CD8-positive, alpha-beta memory T cell (primary cell): ENCODE measurements at regions not wholly inside any gene's neighbourhood (a gene's known extent, or its start where the extent isn't known, plus 50 kb on each side); places are given as distances from the start of the nearest gene placed in this dataset.
A peak's percentile ranks its signal among the peaks of the same experiment; 100 is the strongest.
"Not testable (repeated sequence)": the region's sequence is repeated elsewhere in the genome, so short reads cannot be mapped to it uniquely, and the experiment has no call there.

Experiments used
- CTCF ChIA-PET: fragments of 350-600 bp; sonication (Branson Sonifier 250); formaldehyde crosslinking; loops from one replicate; lab custom pipeline; 2021; ENCODE audit warnings: antibody characterized with exemption; lab: Charles Lee
- POLR2A ChIA-PET: fragments of 350-600 bp; sonication (Branson Sonifier 250); formaldehyde crosslinking; loops from one replicate; lab custom pipeline; 2021; ENCODE audit warnings: antibody characterized with exemption; lab: Charles Lee
- DNase-seq, 5 donors: peaks; one replicate each; pipeline versions ENCODE4 v3.0.0 to v3.0.0-alpha.2; 2020 to 2022; ENCODE audit warnings: mixed read lengths in 1 of 5
- H3K27ac ChIP-seq: one replicate; pipeline ENCODE4 v1.7.0; 2013; ENCODE audit warnings: low read depth, mild to moderate bottlenecking, low read length, moderate library complexity
- H3K27me3 ChIP-seq: 2 replicates; pipeline ENCODE4 v1.7.0; 2013; ENCODE audit warnings: low read length, mild to moderate bottlenecking; ENCODE audit not compliant: insufficient read depth, poor library complexity, severe bottlenecking
- H3K36me3 ChIP-seq: 2 replicates; pipeline ENCODE4 v1.7.0; 2013; ENCODE audit warnings: mild to moderate bottlenecking, low read length, moderate library complexity; ENCODE audit not compliant: insufficient read depth
- H3K4me1 ChIP-seq: 2 replicates; pipeline ENCODE4 v1.7.0; 2013; ENCODE audit warnings: mild to moderate bottlenecking, low read length, moderate library complexity; ENCODE audit not compliant: insufficient read depth
- H3K4me3 ChIP-seq: 2 replicates; pipeline ENCODE4 v1.7.0; 2013; ENCODE audit warnings: mild to moderate bottlenecking, low read length
- H3K9me3 ChIP-seq: 2 replicates; pipeline ENCODE4 v1.7.0; 2013; ENCODE audit warnings: mild to moderate bottlenecking, low read length
- H3K27ac Mint-ChIP-seq, 8 donors: one replicate each; pipeline ENCODE4 v1.8.0; 2020 to 2021; ENCODE audit warnings: mixed read lengths in 8 of 8, mild to moderate bottlenecking in 6 of 8, inconsistent platforms in 3 of 8, moderate library complexity in 3 of 8
- H3K27me3 Mint-ChIP-seq, 2 donors: one replicate each; pipeline ENCODE4 v1.8.0; 2020 to 2021; ENCODE audit warnings: mixed read lengths in 2 of 2, mild to moderate bottlenecking in 1 of 2, moderate library complexity in 1 of 2
- H3K36me3 Mint-ChIP-seq, 3 donors: one replicate each; pipeline ENCODE4 v1.8.0; 2020 to 2021; ENCODE audit warnings: mixed read lengths in 3 of 3, inconsistent platforms in 1 of 3, mild to moderate bottlenecking in 1 of 3
- H3K4me1 Mint-ChIP-seq, 3 donors: one replicate each; pipeline ENCODE4 v1.8.0; 2020 to 2021; ENCODE audit warnings: mixed read lengths in 3 of 3, inconsistent platforms in 1 of 3, mild to moderate bottlenecking in 1 of 3
- H3K4me3 Mint-ChIP-seq, 7 donors: one replicate each; pipeline ENCODE4 v1.8.0; 2020 to 2021; ENCODE audit warnings: mixed read lengths in 7 of 7, mild to moderate bottlenecking in 6 of 7, moderate library complexity in 4 of 7, inconsistent platforms in 2 of 7
- H3K9me3 Mint-ChIP-seq, 5 donors: one replicate each; pipeline ENCODE4 v1.8.0; 2020 to 2022; ENCODE audit warnings: mixed read lengths in 5 of 5, mild to moderate bottlenecking in 3 of 5, moderate library complexity in 2 of 5, inconsistent platforms in 1 of 5

DNA sequence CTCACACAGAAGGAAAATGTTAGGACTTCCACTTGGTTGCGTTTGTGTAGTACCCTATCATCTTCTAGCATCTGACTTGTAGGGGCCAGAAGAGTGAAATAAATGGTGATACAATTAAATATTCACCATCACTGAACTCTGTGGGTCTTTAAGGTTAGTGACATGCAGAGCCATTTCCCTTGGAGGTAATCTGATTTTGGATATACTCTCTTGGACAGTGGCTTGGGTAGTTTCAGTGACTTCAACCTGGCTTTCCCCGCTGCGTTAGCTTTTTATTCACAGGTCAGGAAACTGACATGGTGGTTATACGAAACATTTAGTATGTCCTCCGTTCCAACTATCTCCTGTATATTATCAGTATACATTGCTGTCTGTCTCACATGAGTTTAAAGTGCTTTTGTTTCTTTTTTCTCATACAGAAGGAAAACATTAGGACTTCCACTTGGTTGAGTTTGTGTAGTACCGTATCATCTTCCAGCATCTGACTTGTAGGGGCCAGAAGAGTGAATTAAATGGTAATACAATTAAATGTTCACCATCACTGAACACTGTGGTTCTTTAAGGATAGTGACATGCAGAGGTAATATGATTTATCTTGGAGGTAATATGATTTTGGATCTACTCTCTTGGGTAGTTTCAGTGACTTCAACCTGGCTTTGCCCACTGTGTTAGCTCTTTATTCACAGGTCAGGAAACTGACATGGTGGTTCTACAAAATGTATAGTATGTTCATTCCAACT is 883.6 kb downstream of the TAF11L14 start:
- Mint-ChIP-seq H3K4me1 (no peaks in the 10 kb centered on the region), H3K36me3 (no peaks in the 10 kb centered on the region), H3K4me3 (no peak overlapping the region), H3K9me3 (peaks cover 3 to 12% (median 8%) of the 10 kb centered on the region in 5 donors), H3K27ac (no peak overlapping the region), H3K27me3 (no peaks in the 10 kb centered on the region)
- H3K27me3 ChIP-seq = no peaks in the 10 kb centered on the region
- H3K36me3 ChIP-seq = no peaks in the 10 kb centered on the region
- ChIA-PET POLR2A (no interaction called here), CTCF (no interaction called here)
- H3K9me3 ChIP-seq = no peaks in the 10 kb centered on the region
- H3K4me3 ChIP-seq = no peak overlapping the region
- no peaks in the 10 kb centered on the region for H3K4me1 ChIP-seq
- H3K27ac ChIP-seq = no peak overlapping the region
- DNase-seq = no peak

DNA sequence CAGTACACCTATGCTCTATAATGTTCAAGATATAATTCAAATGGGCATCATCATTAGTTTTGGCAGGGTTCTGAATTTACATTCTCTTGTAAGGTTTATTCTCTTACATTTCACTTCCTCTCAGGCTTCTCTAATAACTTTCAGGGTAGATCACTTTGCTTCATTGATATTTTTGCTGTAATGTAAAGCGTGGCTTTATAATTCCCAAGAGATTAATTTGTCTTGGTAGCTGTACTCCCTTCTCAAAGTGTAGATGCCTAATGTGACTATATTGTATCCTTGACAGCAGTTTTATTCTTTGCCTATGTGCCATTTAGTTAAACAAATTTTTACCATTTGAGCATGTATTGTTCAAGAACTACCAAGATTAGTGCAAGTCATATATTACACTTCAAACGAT is 889.1 kb downstream of the TAF11L14 start:
- POLR2A ChIA-PET = no interaction called here
- H3K4me3 Mint-ChIP-seq = no peak overlapping the region
- Histone ChIP-seq H3K27me3 (no peaks in the 10 kb centered on the region), H3K27ac (no peak overlapping the region), H3K9me3 (no peaks in the 10 kb centered on the region), H3K36me3 (no peaks in the 10 kb centered on the region), H3K4me1 (no peaks in the 10 kb centered on the region), H3K4me3 (no peak overlapping the region)
- DNase-seq = no peak
- H3K9me3 Mint-ChIP-seq = peaks cover 3 to 11% (median 6%) of the 10 kb centered on the region in 5 donors
- no peaks in the 10 kb centered on the region for H3K36me3 Mint-ChIP-seq
- H3K4me1 Mint-ChIP-seq = no peaks in the 10 kb centered on the region
- H3K27ac Mint-ChIP-seq = no peak overlapping the region
- H3K27me3 Mint-ChIP-seq = no peaks in the 10 kb centered on the region
- CTCF ChIA-PET = no interaction called here

- H3K27me3 Mint-ChIP-seq = no peaks in the 10 kb centered on the region
- H3K27ac Mint-ChIP-seq = no peak overlapping the region
These were observed 892.6 kb downstream of the TAF11L14 start for GRCh38 chr5:18526792-18527405.

GRCh38 chr5:18533137-18533536 is 898.9 kb downstream of the TAF11L14 start:
- no peak overlapping the region for H3K4me3 ChIP-seq
- Mint-ChIP-seq H3K27ac (no peak overlapping the region), H3K27me3 (no peaks in the 10 kb centered on the region), H3K4me3 (no peak overlapping the region), H3K36me3 (no peaks in the 10 kb centered on the region), H3K9me3 (peaks cover 0 to 8% (median 0%) of the 10 kb centered on the region in 5 donors), H3K4me1 (no peaks in the 10 kb centered on the region)
- no peaks in the 10 kb centered on the region for H3K27me3 ChIP-seq
- H3K36me3 ChIP-seq = no peaks in the 10 kb centered on the region
- ChIA-PET CTCF (no interaction called here), POLR2A (no interaction called here)
- H3K9me3 ChIP-seq = no peaks in the 10 kb centered on the region
- DNase-seq = no peak
- H3K4me1 ChIP-seq = no peaks in the 10 kb centered on the region
- H3K27ac ChIP-seq = no peak overlapping the region

More at GRCh38 chr5:18526792-18527405, 892.6 kb downstream of the TAF11L14 start:
- CTCF ChIA-PET = no interaction called here
- DNase-seq = no peak
- no peaks in the 10 kb centered on the region for H3K36me3 Mint-ChIP-seq
- peaks cover 0 to 2% (median 0%) of the 10 kb centered on the region in 5 donors for H3K9me3 Mint-ChIP-seq
- no peaks in the 10 kb centered on the region for H3K4me1 Mint-ChIP-seq
- H3K4me3 Mint-ChIP-seq = no peak overlapping the region
- Histone ChIP-seq H3K4me1 (no peaks in the 10 kb centered on the region), H3K9me3 (no peaks in the 10 kb centered on the region), H3K27me3 (no peaks in the 10 kb centered on the region), H3K36me3 (no peaks in the 10 kb centered on the region), H3K27ac (no peak overlapping the region), H3K4me3 (no peak overlapping the region)
- POLR2A ChIA-PET = no interaction called here

- POLR2A ChIA-PET = no interaction called here
- no peaks in the 10 kb centered on the region for H3K4me1 ChIP-seq
- Mint-ChIP-seq H3K4me3 (no peak overlapping the region), H3K27ac (peak overlapping the region in 1 of 8 donors; percentile 24), H3K36me3 (no peaks in the 10 kb centered on the region), H3K4me1 (no peaks in the 10 kb centered on the region), H3K27me3 (no peaks in the 10 kb centered on the region), H3K9me3 (peaks cover 0 to 8% (median 0%) of the 10 kb centered on the region in 5 donors)
- H3K36me3 ChIP-seq = no peaks in the 10 kb centered on the region
- H3K27ac ChIP-seq = no peak overlapping the region
- CTCF ChIA-PET = no interaction called here
- DNase-seq = no peak
- no peak overlapping the region for H3K4me3 ChIP-seq
- H3K9me3 ChIP-seq = no peaks in the 10 kb centered on the region
- no peaks in the 10 kb centered on the region for H3K27me3 ChIP-seq
These were observed 899.9 kb downstream of the TAF11L14 start for GRCh38 chr5:18534119-18534518.

DNA sequence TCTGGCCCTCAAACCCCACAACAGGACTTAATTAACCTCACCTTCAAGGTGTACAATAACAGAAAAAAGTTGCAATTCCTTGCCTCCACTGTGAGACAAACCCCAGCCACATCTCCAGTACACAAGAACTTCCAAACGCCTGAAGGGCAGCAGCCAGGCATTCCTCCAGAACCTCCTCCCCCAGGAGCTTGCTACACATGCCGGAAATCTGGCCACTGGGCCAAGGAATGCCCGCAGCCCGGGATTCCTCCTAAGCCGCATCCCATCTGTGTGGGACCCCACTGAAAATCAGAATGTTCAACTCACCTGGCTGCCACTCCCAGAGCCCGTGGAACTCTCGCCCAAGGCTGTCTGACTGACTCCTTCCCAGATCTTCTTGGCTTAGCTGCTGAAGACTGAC is 901.5 kb downstream of the TAF11L14 start:
- H3K27me3 ChIP-seq, H3K4me1 Mint-ChIP-seq, H3K4me3 Mint-ChIP-seq, H3K36me3 Mint-ChIP-seq, POLR2A ChIA-PET, H3K27ac Mint-ChIP-seq, H3K36me3 ChIP-seq, H3K27me3 Mint-ChIP-seq, H3K9me3 ChIP-seq, H3K27ac ChIP-seq, DNase-seq, H3K4me3 ChIP-seq, H3K4me1 ChIP-seq, CTCF ChIA-PET: not testable (repeated sequence)
- H3K9me3 Mint-ChIP-seq = peaks cover 0 to 10% (median 0%) of the 10 kb centered on the region in 5 donors

- CTCF ChIA-PET = no interaction called here
- peaks cover 1 to 7% (median 4%) of the 10 kb centered on the region in 5 donors for H3K9me3 Mint-ChIP-seq
- no peaks in the 10 kb centered on the region for H3K9me3 ChIP-seq
- no peaks in the 10 kb centered on the region for H3K27me3 ChIP-seq
- no peaks in the 10 kb centered on the region for H3K36me3 Mint-ChIP-seq
- no peaks in the 10 kb centered on the region for H3K4me1 Mint-ChIP-seq
- no peak overlapping the region for H3K27ac ChIP-seq
- no peak for DNase-seq
- POLR2A ChIA-PET = no interaction called here
- no peak overlapping the region for H3K27ac Mint-ChIP-seq
- H3K4me3 Mint-ChIP-seq = no peak overlapping the region
- H3K4me3 ChIP-seq = no peak overlapping the region
- H3K27me3 Mint-ChIP-seq = no peaks in the 10 kb centered on the region
- no peaks in the 10 kb centered on the region for H3K4me1 ChIP-seq
- no peaks in the 10 kb centered on the region for H3K36me3 ChIP-seq
These were observed 910.2 kb downstream of the TAF11L14 start for GRCh38 chr5:18544421-18544820.

DNA sequence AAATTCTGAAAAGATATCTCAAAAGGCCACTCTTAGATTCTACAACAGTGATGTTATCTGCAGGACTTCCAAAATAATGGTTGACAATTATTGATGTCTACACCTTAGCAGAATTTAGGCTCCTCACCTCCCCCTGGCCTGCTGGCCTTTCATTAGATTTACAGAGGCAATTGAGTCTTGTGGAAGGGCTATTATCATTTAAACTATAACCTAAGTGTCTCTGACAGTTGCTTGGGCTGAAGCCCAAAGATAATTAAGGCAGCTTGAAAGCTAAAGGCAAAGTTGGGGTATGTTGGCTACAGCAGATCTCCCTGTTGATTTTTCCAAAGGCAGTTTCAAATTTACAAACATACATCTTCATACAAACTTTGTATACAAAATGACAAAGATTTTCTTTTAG is 912.3 kb downstream of the TAF11L14 start:
- Mint-ChIP-seq H3K27ac (no peak overlapping the region), H3K36me3 (no peaks in the 10 kb centered on the region), H3K9me3 (peaks cover 0 to 10% (median 6%) of the 10 kb centered on the region in 5 donors), H3K4me1 (no peaks in the 10 kb centered on the region), H3K4me3 (no peak overlapping the region), H3K27me3 (no peaks in the 10 kb centered on the region)
- ChIA-PET POLR2A (no interaction called here), CTCF (no interaction called here)
- Histone ChIP-seq H3K27me3 (no peaks in the 10 kb centered on the region), H3K4me3 (no peak overlapping the region), H3K36me3 (no peaks in the 10 kb centered on the region), H3K9me3 (no peaks in the 10 kb centered on the region), H3K4me1 (no peaks in the 10 kb centered on the region), H3K27ac (no peak overlapping the region)
- DNase-seq = no peak
